ENCODE measurements at regions not wholly inside any gene's neighbourhood (a gene's known extent, or its start where the extent isn't known, plus 50 kb on each side); places are given as distances from the start of the nearest gene placed in this dataset.

DNA sequence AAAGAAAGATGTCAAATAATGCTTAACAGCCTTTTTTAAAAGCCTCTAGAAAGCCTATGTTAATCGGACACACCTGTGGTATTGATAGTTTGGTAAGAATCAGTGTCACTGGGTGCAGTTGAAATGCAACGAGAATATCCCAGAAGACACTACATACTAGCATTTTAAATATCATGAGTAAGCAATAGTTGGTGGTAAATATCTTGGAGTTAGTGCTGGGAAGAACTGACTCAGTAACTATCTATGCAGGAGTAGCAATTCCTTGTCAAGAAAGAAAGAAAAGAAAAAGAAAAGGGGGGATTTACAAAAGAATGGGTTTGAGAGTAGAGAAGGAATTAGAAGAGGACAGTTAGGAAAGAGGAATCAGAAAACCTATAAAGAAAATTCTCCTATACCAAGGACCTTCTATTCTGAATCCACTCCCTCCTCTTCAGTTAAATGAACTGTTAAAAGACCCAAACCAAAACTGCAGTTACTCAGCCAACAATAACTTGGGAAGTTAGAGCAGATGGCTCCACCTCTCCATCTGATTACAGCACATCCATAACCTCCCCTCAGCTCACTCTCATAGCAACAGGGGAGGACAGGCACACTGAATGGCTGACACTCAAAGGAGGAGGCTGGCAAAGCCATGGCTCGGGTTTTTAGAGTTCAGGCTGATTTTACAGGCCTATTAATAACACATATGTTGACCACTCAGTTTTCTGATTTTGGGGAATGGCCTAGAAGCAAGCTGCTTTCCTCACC lies 207.6 kb upstream of the MDFIC2 start:
- no peak for TF ChIP-seq EZH2 (IDR thresholded peaks at IDR 0.05; ENCODE audit: borderline replicate concordance, low read length)
- TF ChIP-seq, protein P1, sequence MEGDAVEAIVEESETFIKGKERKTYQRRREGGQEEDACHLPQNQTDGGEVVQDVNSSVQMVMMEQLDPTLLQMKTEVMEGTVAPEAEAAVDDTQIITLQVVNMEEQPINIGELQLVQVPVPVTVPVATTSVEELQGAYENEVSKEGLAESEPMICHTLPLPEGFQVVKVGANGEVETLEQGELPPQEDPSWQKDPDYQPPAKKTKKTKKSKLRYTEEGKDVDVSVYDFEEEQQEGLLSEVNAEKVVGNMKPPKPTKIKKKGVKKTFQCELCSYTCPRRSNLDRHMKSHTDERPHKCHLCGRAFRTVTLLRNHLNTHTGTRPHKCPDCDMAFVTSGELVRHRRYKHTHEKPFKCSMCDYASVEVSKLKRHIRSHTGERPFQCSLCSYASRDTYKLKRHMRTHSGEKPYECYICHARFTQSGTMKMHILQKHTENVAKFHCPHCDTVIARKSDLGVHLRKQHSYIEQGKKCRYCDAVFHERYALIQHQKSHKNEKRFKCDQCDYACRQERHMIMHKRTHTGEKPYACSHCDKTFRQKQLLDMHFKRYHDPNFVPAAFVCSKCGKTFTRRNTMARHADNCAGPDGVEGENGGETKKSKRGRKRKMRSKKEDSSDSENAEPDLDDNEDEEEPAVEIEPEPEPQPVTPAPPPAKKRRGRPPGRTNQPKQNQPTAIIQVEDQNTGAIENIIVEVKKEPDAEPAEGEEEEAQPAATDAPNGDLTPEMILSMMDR (conservative IDR thresholded peaks at IDR 0.05 in 1 of 2, IDR thresholded peaks at IDR 0.05 in 1 of 2; ENCODE audit: extremely low read depth in 1 of 2, insufficient read depth in 1 of 2, low read depth in 1 of 2, low read length in 2 of 2), result no peak

Data from mammary epithelial cell (primary cell).